K562 (cell line): ENCODE measurements at regions not wholly inside any gene's neighbourhood (a gene's known extent, or its start where the extent isn't known, plus 50 kb on each side); places are given as distances from the start of the nearest gene placed in this dataset.

ENCODE experiments used
- ATAC-seq: fragments of 200-7000 bp; cut with Tn5 transposase; 3 replicates; pipeline ENCODE4 v1.9.1; 2020; ENCODE audit warnings: moderate library complexity
- BruUV-seq: library from RNA; stranded (reverse); fragments of 400-500 nt; replicated peaks from 2 replicates; lab custom pipeline; 2021; lab: Mats Ljungman, UMichigan
- CTCF ChIA-PET: fragments of 300-600 bp; formaldehyde crosslinking; extraction: SDS; loops from one replicate; lab custom pipeline; 2021; ENCODE audit warnings: low intra/inter-chr PET ratio; lab: Yijun Ruan, JAX
- POLR2A ChIA-PET: fragments of 300-600, 350-650 bp; sonication (Branson Sonifier 250); formaldehyde crosslinking; extraction: SDS; loops from one replicate; lab custom pipeline; 2021; ENCODE audit warnings: antibody characterized with exemption, inconsistent platforms; lab: Yijun Ruan, JAX
- DNase-seq, 4 experiments: peaks; one replicate each; pipeline versions ENCODE4 v3.0.0 to v3.0.0-alpha.2; 2011 to 2018; ENCODE audit warnings: low spot score in 3 of 4, mixed read lengths in 3 of 4; ENCODE audit errors: extremely low read depth in 1 of 4
- FAIRE-seq: peaks from 2 replicates; lab custom pipeline; 2011; peaks lifted over from hg19 to GRCh38; lab: Jason Lieb, UNC
- H2AFZ ChIP-seq: 2 replicates; pipeline ENCODE4 v1.6.0; 2011; ENCODE audit warnings: low read depth, low read length, control low read depth, inconsistent platforms
- H3K27ac ChIP-seq: fragments of 200-600 bp; 3 replicates; pipeline ENCODE4 v1.8.0; 2011; ENCODE audit warnings: low read depth, mild to moderate bottlenecking, control low read depth, inconsistent platforms, low read length, moderate library complexity, mixed read lengths; ENCODE audit errors: extremely low read depth
- H3K27me3 ChIP-seq, 2 experiments: fragments of 300-600 bp in 1 of 2; 2 replicates in 1 of 2; 3 replicates in 1 of 2; pipeline versions ENCODE4 v1.6.0 to v1.8.0; 2011; ENCODE audit warnings: inconsistent platforms in 2 of 2, low read length in 2 of 2, mild to moderate bottlenecking in 1 of 2, mixed read lengths in 1 of 2, moderate library complexity in 1 of 2; ENCODE audit not compliant: control insufficient read depth in 2 of 2, insufficient read depth in 2 of 2
- H3K36me3 ChIP-seq: fragments of 300-600 bp; 3 replicates; pipeline ENCODE4 v1.8.0; 2011; ENCODE audit warnings: mild to moderate bottlenecking, low read length, inconsistent platforms; ENCODE audit not compliant: control insufficient read depth, insufficient read depth
- H3K4me1 ChIP-seq, 2 experiments: fragments of 200-600 bp in 1 of 2; replicated peaks in 1 of 2; 2 replicates in 1 of 2; 3 replicates in 1 of 2; pipeline versions ENCODE4 v1.5.1 to v1.8.0; 2011; ENCODE audit warnings: inconsistent platforms in 2 of 2, low read length in 2 of 2, mild to moderate bottlenecking in 1 of 2, mixed read lengths in 1 of 2, moderate library complexity in 1 of 2; ENCODE audit not compliant: control insufficient read depth in 2 of 2, insufficient read depth in 2 of 2
- H3K4me2 ChIP-seq: 2 replicates; pipeline ENCODE4 v1.6.1; 2011; ENCODE audit warnings: low read length, control low read depth, inconsistent platforms, mixed read lengths; ENCODE audit not compliant: insufficient read depth
- H3K4me3 ChIP-seq: fragments of 200-600 bp; sonication (generic), shearing (Covaris generic); 2 replicates; pipeline ENCODE4 v1.5.1; 2016; ENCODE audit warnings: control low read depth, inconsistent platforms
- H3K79me2 ChIP-seq: fragments of 200-600 bp; 3 replicates; pipeline ENCODE4 v1.8.0; 2011; ENCODE audit warnings: low read length, inconsistent platforms; ENCODE audit not compliant: control insufficient read depth, insufficient read depth
- H3K9ac ChIP-seq, 2 experiments: 2 replicates each; pipeline versions ENCODE4 v1.6.0 to v1.6.1; 2011; ENCODE audit warnings: low read depth in 2 of 2, low read length in 2 of 2, control low read depth in 1 of 2, inconsistent platforms in 1 of 2, mild to moderate bottlenecking in 1 of 2, mixed read lengths in 1 of 2; ENCODE audit not compliant: insufficient read depth in 1 of 2
- H3K9me1 ChIP-seq: one replicate; pipeline ENCODE4 v1.6.0; 2011; ENCODE audit warnings: inconsistent platforms, mild to moderate bottlenecking, low read length, moderate library complexity; ENCODE audit not compliant: control insufficient read depth, insufficient read depth
- H3K9me3 ChIP-seq: replicated peaks from 2 replicates; pipeline ENCODE4 v1.5.1; 2011; ENCODE audit warnings: low read depth, low read length, inconsistent platforms; ENCODE audit not compliant: control insufficient read depth, insufficient read depth
- H4K20me1 ChIP-seq: replicated peaks from 2 replicates; pipeline ENCODE4 v1.6.1; 2011; ENCODE audit warnings: low read length, inconsistent platforms, mixed read lengths; ENCODE audit not compliant: control insufficient read depth, insufficient read depth
- ATF1 ChIP-seq, 2 experiments: fragments of 450-650 bp in 1 of 2; IDR thresholded peaks; 2 replicates each; pipeline ENCODE4 v1.6.1; 2016; ENCODE audit warnings: missing compliant biosample characterization in 1 of 2, missing genetic modification characterization in 1 of 2
- CHD1 ChIP-seq: fragments of 200-600 bp; sonication (generic); IDR thresholded peaks from one replicate; pipeline ENCODE4 v1.6.1; 2012; ENCODE audit warnings: mild to moderate bottlenecking, moderate library complexity, low read length, inconsistent platforms
- FOXP1 ChIP-seq: sonication (generic); formaldehyde crosslinking; IDR thresholded peaks from 2 replicates; pipeline ENCODE4 v1.8.0; 2022; ENCODE audit warnings: mild to moderate bottlenecking, missing genetic modification reagents
- HMGN3 ChIP-seq: IDR thresholded peaks from 2 replicates; pipeline ENCODE4 v1.6.1; 2011; ENCODE audit warnings: borderline replicate concordance, low read depth, mild to moderate bottlenecking, mixed read lengths, low read length; ENCODE audit not compliant: insufficient read length; ENCODE audit errors: extremely low read depth
- HNRNPLL ChIP-seq: fragments of 200-400 bp; formaldehyde crosslinking; IDR thresholded peaks from 2 replicates; pipeline ENCODE4 v1.6.1; 2017; ENCODE audit warnings: low read length, low read depth, mild to moderate bottlenecking; ENCODE audit not compliant: poor library complexity, severe bottlenecking
- PHF20 ChIP-seq: fragments of 450-650 bp; IDR thresholded peaks from 2 replicates; pipeline ENCODE4 v1.6.1; 2018; ENCODE audit not compliant: partially characterized antibody
- PTBP1 ChIP-seq: fragments of 200-400 bp; formaldehyde crosslinking; IDR thresholded peaks from 2 replicates; pipeline ENCODE4 v1.6.1; 2017; ENCODE audit warnings: low read depth, low read length
- PURB ChIP-seq: sonication (generic); formaldehyde crosslinking; IDR thresholded peaks from 2 replicates; pipeline ENCODE4 v1.9.0; 2021; ENCODE audit warnings: low read depth, mild to moderate bottlenecking, missing genetic modification reagents
- SMARCC2 ChIP-seq: fragments of 450-650 bp; IDR thresholded peaks from 2 replicates; pipeline ENCODE4 v1.6.1; 2017; ENCODE audit warnings: antibody characterized with exemption, moderate library complexity, mild to moderate bottlenecking, low read depth
- STAT6 ChIP-seq: sonication (generic); formaldehyde crosslinking; IDR thresholded peaks from 2 replicates; pipeline ENCODE4 v1.8.1; 2023; ENCODE audit warnings: mild to moderate bottlenecking, missing genetic modification reagents
- TCF3 ChIP-seq: sonication (generic); formaldehyde crosslinking; IDR thresholded peaks from 2 replicates; pipeline ENCODE4 v1.4.0; 2020; ENCODE audit warnings: mild to moderate bottlenecking, missing genetic modification reagents
- THAP7 ChIP-seq: fragments of 250-450 bp; sonication (Bioruptor Pico); IDR thresholded peaks from 2 replicates; pipeline ENCODE4 v1.5.0; 2021
- whole genome bisulfite sequencing: fragments of 100-300 bp; shearing (Covaris generic); methylation state at CpG from one replicate; pipeline ENCODE4 v1.1.6; 2016; ENCODE audit warnings: low coverage, mixed read lengths; ENCODE audit not compliant: insufficient coverage; ENCODE audit errors: missing lambda C conversion rate; 5-methylcytosine and 5-hydroxymethylcytosine counted together
- in situ Hi-C: fragments of 300-500 bp; cut with MboI; formaldehyde crosslinking; loops from 4 replicates; pipeline ENCODE4 v1.15.0; 2018; ENCODE audit warnings: inconsistent platforms, mixed read lengths
- intact Hi-C: fragments of 100-400 bp; cut with micrococcal nuclease; formaldehyde crosslinking; loops from 2 replicates; pipeline ENCODE4 v1.14.2; 2022
- TF ChIP-seq, protein P1 (sequence below): fragments of 250-450 bp; sonication (Bioruptor Pico); IDR thresholded peaks from 2 replicates; pipeline ENCODE4 v1.5.1; 2021; ENCODE audit warnings: mild to moderate bottlenecking
- TF ChIP-seq, protein P2 (sequence below): sonication (generic); formaldehyde crosslinking; IDR thresholded peaks from 2 replicates; pipeline ENCODE4 v1.8.0; 2022; ENCODE audit warnings: missing genetic modification reagents, mild to moderate bottlenecking, borderline replicate concordance

- in situ Hi-C loops = no loop called here
- no peak overlapping the region for H3K9ac ChIP-seq
- intact Hi-C loops = no loop called here
- no peak overlapping the region for H2AFZ ChIP-seq
- no peaks in the 10 kb centered on the region for H3K4me1 ChIP-seq
- no peaks in the 10 kb centered on the region for H3K9me3 ChIP-seq
- H3K4me2 ChIP-seq = no peak overlapping the region
- WGBS = 0% methylated on average over 3 of the region's 4 CpGs
- ATAC-seq (no peak), FAIRE-seq (no peak), DNase-seq (no peak)
- no peaks in the 10 kb centered on the region for H3K9me1 ChIP-seq
- no TSS peak for BruUV-seq
- no peaks in the 10 kb centered on the region for H3K36me3 ChIP-seq
- H3K4me3 ChIP-seq = no peak overlapping the region
- H3K27me3 ChIP-seq = no peaks in the 10 kb centered on the region
- no peaks in the 10 kb centered on the region for H4K20me1 ChIP-seq
- no peaks in the 10 kb centered on the region for H3K79me2 ChIP-seq
- ChIA-PET CTCF (no interaction called here), POLR2A (no interaction called here)
- no peak overlapping the region for H3K27ac ChIP-seq
- TF ChIP-seq FOXP1 (CRISPR knock-in tag) (no peak), SMARCC2 (no peak), TCF3 (CRISPR knock-in tag) (no peak), STAT6 (CRISPR knock-in tag) (no peak), ATF1 (CRISPR knock-in tag; IDR thresholded peaks at IDR 0.05) (no peak), ATF1 (tag; IDR thresholded peaks at IDR 0.05) (no peak), PTBP1 (no peak), THAP7 (no peak), CHD1 (no peak), PURB (CRISPR knock-in tag) (no peak), PHF20 (no peak), HNRNPLL (no peak), HMGN3 (no peak)
- TF ChIP-seq, protein P1, sequence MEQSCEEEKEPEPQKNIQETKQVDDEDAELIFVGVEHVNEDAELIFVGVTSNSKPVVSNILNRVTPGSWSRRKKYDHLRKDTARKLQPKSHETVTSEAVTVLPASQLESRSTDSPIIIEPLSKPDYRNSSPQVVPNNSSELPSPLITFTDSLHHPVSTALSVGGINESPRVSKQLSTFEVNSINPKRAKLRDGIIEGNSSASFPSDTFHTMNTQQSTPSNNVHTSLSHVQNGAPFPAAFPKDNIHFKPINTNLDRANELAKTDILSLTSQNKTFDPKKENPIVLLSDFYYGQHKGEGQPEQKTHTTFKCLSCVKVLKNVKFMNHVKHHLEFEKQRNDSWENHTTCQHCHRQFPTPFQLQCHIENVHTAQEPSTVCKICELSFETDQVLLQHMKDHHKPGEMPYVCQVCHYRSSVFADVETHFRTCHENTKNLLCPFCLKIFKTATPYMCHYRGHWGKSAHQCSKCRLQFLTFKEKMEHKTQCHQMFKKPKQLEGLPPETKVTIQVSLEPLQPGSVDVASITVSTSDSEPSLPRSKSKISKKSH (CRISPR knock-in tag) = no peak
- TF ChIP-seq, protein P2, sequence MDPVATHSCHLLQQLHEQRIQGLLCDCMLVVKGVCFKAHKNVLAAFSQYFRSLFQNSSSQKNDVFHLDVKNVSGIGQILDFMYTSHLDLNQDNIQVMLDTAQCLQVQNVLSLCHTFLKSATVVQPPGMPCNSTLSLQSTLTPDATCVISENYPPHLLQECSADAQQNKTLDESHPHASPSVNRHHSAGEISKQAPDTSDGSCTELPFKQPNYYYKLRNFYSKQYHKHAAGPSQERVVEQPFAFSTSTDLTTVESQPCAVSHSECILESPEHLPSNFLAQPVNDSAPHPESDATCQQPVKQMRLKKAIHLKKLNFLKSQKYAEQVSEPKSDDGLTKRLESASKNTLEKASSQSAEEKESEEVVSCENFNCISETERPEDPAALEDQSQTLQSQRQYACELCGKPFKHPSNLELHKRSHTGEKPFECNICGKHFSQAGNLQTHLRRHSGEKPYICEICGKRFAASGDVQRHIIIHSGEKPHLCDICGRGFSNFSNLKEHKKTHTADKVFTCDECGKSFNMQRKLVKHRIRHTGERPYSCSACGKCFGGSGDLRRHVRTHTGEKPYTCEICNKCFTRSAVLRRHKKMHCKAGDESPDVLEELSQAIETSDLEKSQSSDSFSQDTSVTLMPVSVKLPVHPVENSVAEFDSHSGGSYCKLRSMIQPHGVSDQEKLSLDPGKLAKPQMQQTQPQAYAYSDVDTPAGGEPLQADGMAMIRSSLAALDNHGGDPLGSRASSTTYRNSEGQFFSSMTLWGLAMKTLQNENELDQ (CRISPR knock-in tag) = no peak
These were observed 472.1 kb downstream of the BCL11B start for GRCh38 chr14:98799891-98800290.
